SK-N-SH (cell line): ENCODE measurements at regions not wholly inside any gene's neighbourhood (a gene's known extent, or its start where the extent isn't known, plus 50 kb on each side); places are given as distances from the start of the nearest gene placed in this dataset.

Source experiments
- CTCF ChIA-PET: fragments of 300-600, 350-600 bp; formaldehyde crosslinking; extraction: SDS; loops from one replicate; lab custom pipeline; 2021; lab: Yijun Ruan, JAX
- POLR2A ChIA-PET: fragments of 350-600 bp; sonication (Branson Sonifier 250); formaldehyde crosslinking; extraction: SDS; loops from one replicate; lab custom pipeline; 2020; ENCODE audit warnings: antibody characterized with exemption, inconsistent platforms; lab: Yijun Ruan, JAX
- DNase-seq: peaks from one replicate; pipeline ENCODE4 v3.0.0; 2012
- H2AFZ ChIP-seq: fragments of 200-600 bp; sonication (generic); 2 replicates; pipeline ENCODE4 v1.8.1; 2016; ENCODE audit warnings: antibody characterized with exemption, mild to moderate bottlenecking, low read depth
- H3F3A ChIP-seq: fragments of 200-600 bp; sonication (generic); replicated peaks from 2 replicates; pipeline ENCODE3; 2016; ENCODE audit warnings: antibody characterized with exemption, mild to moderate bottlenecking; ENCODE audit not compliant: insufficient read depth
- H3K27ac ChIP-seq, 2 experiments: fragments of 200-500 bp in 1 of 2; fragments of 200-600 bp in 1 of 2; sonication (Bioruptor generic) in 1 of 2; sonication (generic), shearing (Covaris generic) in 1 of 2; 2 replicates each; pipeline versions ENCODE4 v1.5.1 to v1.6.1; 2014 to 2016; ENCODE audit warnings: low read depth in 2 of 2, inconsistent platforms in 1 of 2, low read length in 1 of 2, mild to moderate bottlenecking in 1 of 2, mixed read lengths in 1 of 2
- H3K27me3 ChIP-seq: fragments of 200-600 bp; sonication (generic), shearing (Covaris generic); 2 replicates; pipeline ENCODE4 v1.6.1; 2016; ENCODE audit warnings: mixed run types; ENCODE audit not compliant: insufficient read depth
- H3K36me3 ChIP-seq, 2 experiments: fragments of 200-500 bp in 1 of 2; fragments of 200-600 bp in 1 of 2; sonication (Bioruptor generic) in 1 of 2; sonication (generic) in 1 of 2; replicated peaks in 1 of 2; 2 replicates each; pipeline versions ENCODE3 to v1.5.1; 2014 to 2016; ENCODE audit warnings: low read length in 1 of 2, mild to moderate bottlenecking in 1 of 2; ENCODE audit not compliant: insufficient read depth in 2 of 2, control insufficient read depth in 1 of 2
- H3K4me1 ChIP-seq, 2 experiments: fragments of 200-500 bp in 1 of 2; fragments of 200-600 bp in 1 of 2; sonication (Bioruptor generic) in 1 of 2; sonication (generic), shearing (Covaris generic) in 1 of 2; 2 replicates each; pipeline versions ENCODE4 v1.5.1 to v1.6.1; 2014 to 2016; ENCODE audit warnings: low read depth in 1 of 2, low read length in 1 of 2, mixed run types in 1 of 2; ENCODE audit not compliant: insufficient read depth in 2 of 2, control insufficient read depth in 1 of 2
- H3K4me2 ChIP-seq: fragments of 200-600 bp; sonication (generic), shearing (Covaris generic); 2 replicates; pipeline ENCODE4 v1.6.1; 2017; ENCODE audit warnings: mixed run types
- H3K4me3 ChIP-seq, 2 experiments: fragments of 200-500 bp in 1 of 2; fragments of 200-600 bp in 1 of 2; sonication (Bioruptor generic) in 1 of 2; sonication (generic), shearing (Covaris generic) in 1 of 2; 2 replicates each; pipeline versions ENCODE4 v1.5.1 to v1.8.1; 2014 to 2016; ENCODE audit warnings: low read depth in 2 of 2, inconsistent platforms in 1 of 2, low read length in 1 of 2, mild to moderate bottlenecking in 1 of 2, mixed read lengths in 1 of 2, moderate library complexity in 1 of 2
- H3K79me2 ChIP-seq: fragments of 200-600 bp; sonication (generic); 2 replicates; pipeline ENCODE4 v1.8.1; 2017; ENCODE audit warnings: mild to moderate bottlenecking; ENCODE audit not compliant: insufficient read depth
- H3K9ac ChIP-seq: fragments of 200-600 bp; sonication (generic); 2 replicates; pipeline ENCODE4 v1.6.1; 2017; ENCODE audit warnings: mixed run types
- H3K9me2 ChIP-seq: fragments of 200-600 bp; sonication (generic); 2 replicates; pipeline ENCODE4 v1.6.1; 2017; ENCODE audit warnings: mixed run types
- H3K9me3 ChIP-seq: fragments of 200-600 bp; sonication (generic); 2 replicates; pipeline ENCODE4 v1.6.1; 2017; ENCODE audit warnings: mixed run types, mild to moderate bottlenecking, moderate library complexity
- H4K20me1 ChIP-seq: fragments of 200-600 bp; sonication (generic); 2 replicates; pipeline ENCODE4 v1.6.1; 2017; ENCODE audit warnings: mild to moderate bottlenecking, mixed run types; ENCODE audit not compliant: insufficient read depth
- ELF1 ChIP-seq: IDR thresholded peaks from 2 replicates; pipeline ENCODE4 v1.4.0; 2012
- EP300 ChIP-seq, 2 experiments: IDR thresholded peaks; 2 replicates each; pipeline versions ENCODE4 v1.4.0 to v1.6.1; 2012; ENCODE audit warnings: borderline replicate concordance in 1 of 2, low read depth in 1 of 2, low read length in 1 of 2
- FOXJ3 ChIP-seq: sonication (generic); formaldehyde crosslinking; IDR thresholded peaks from 2 replicates; pipeline ENCODE4 v1.5.1; 2020; ENCODE audit warnings: mild to moderate bottlenecking, missing genetic modification reagents
- MXI1 ChIP-seq: IDR thresholded peaks from 2 replicates; pipeline ENCODE4 v1.6.1; 2012; ENCODE audit warnings: mild to moderate bottlenecking, low read depth, low read length, improper control_type of control experiment
- PBX3 ChIP-seq: IDR thresholded peaks from 2 replicates; pipeline ENCODE4; 2012
- RAD21 ChIP-seq: IDR thresholded peaks from 2 replicates; pipeline ENCODE4 v1.6.1; 2012; ENCODE audit warnings: mild to moderate bottlenecking, low read length
- RCOR1 ChIP-seq: fragments of 150-350 bp; IDR thresholded peaks from 2 replicates; pipeline ENCODE4 v1.6.1; 2017; ENCODE audit warnings: antibody characterized with exemption, low read length
- RXRA ChIP-seq: IDR thresholded peaks from 2 replicates; pipeline ENCODE4 v1.4.0; 2012; ENCODE audit warnings: low read depth, mild to moderate bottlenecking, borderline replicate concordance
- SIN3A ChIP-seq: IDR thresholded peaks from 2 replicates; pipeline ENCODE4 v1.6.1; 2012; ENCODE audit warnings: low read depth, mild to moderate bottlenecking, low read length, moderate library complexity, borderline replicate concordance
- TAF1 ChIP-seq: IDR thresholded peaks from 2 replicates; pipeline ENCODE4 v1.6.1; 2012; ENCODE audit warnings: low read depth, mild to moderate bottlenecking, low read length, moderate library complexity, borderline replicate concordance
- TEAD4 ChIP-seq: IDR thresholded peaks from 2 replicates; pipeline ENCODE4 v1.4.0; 2012; ENCODE audit warnings: mild to moderate bottlenecking, borderline replicate concordance; ENCODE audit not compliant: insufficient read depth
- WGBS: methylation state at CpG from one replicate; pipeline ENCODE4 v1.1.6; 2017; ENCODE audit warnings: low lambda C conversion rate; 5-methylcytosine and 5-hydroxymethylcytosine counted together
- TF ChIP-seq, protein P1 (sequence below): IDR thresholded peaks from 2 replicates; pipeline ENCODE4 v1.4.0; 2012; ENCODE audit warnings: low read depth
- TF ChIP-seq, protein P2 (sequence below): IDR thresholded peaks from 2 replicates; pipeline ENCODE4 v1.4.0; 2012; ENCODE audit warnings: low read depth, borderline replicate concordance
- TF ChIP-seq, protein P3 (sequence below): fragments of 150-350 bp; IDR thresholded peaks from 2 replicates; pipeline ENCODE4 v1.6.1; 2017; ENCODE audit warnings: antibody characterized with exemption, low read length, low read depth, borderline replicate concordance
- TF ChIP-seq, protein P4 (sequence below): IDR thresholded peaks from 2 replicates; pipeline ENCODE4 v1.4.0; 2012; ENCODE audit warnings: low read depth, borderline replicate concordance

- TF ChIP-seq RAD21: no peak
Observed at GRCh38 chr12:124653169-124653931, 85.9 kb upstream of the NCOR2 start (continued).

- TF ChIP-seq SIN3A: no peak
- TF ChIP-seq, all 33 proteins: peak for 0
- Histone ChIP-seq H3K9ac (no peak overlapping the region), H3K27ac (no peak overlapping the region), H3K79me2 (no peaks in the 10 kb centered on the region), H3K4me1 (peaks cover 32 to 52% of the 10 kb centered on the region in 2 experiments), H3K27me3 (no peaks in the 10 kb centered on the region), H3K9me2 (no peaks in the 10 kb centered on the region), H2AFZ (no peak overlapping the region), H3K4me2 (no peak overlapping the region), H3K9me3 (no peaks in the 10 kb centered on the region), H3K36me3 (no peaks in the 10 kb centered on the region), H4K20me1 (no peaks in the 10 kb centered on the region), H3F3A (peaks cover 27% of the 10 kb centered on the region), H3K4me3 (no peak overlapping the region)
- ChIA-PET POLR2A (no interaction called here), CTCF (interaction anchor here (1.1 kb wide), 1 partner anchor 49 kb away, joined by 3 read pairs; no protein-coding TSS in a partner anchor)
- WGBS: 78% methylated on average over 3 of the region's 9 CpGs
- no peak for DNase-seq
Observed at GRCh38 chr12:124652661-124653060, 85.2 kb upstream of the NCOR2 start.

- peak overlapping the region in 1 of 2 experiments; percentile 62; a peak in 2 of 4 replicates for H3K27ac ChIP-seq
- H3K9me2 ChIP-seq: no peaks in the 10 kb centered on the region
- no peak overlapping the region for H3K9ac ChIP-seq
- no peak overlapping the region for H2AFZ ChIP-seq
- H3K4me1 ChIP-seq: peaks cover 32 to 51% of the 10 kb centered on the region in 2 experiments
- POLR2A ChIA-PET: interaction anchor here (1.0 kb wide), 1 partner anchor 12 kb away, joined by 3 read pairs; no protein-coding TSS in a partner anchor
- peak overlapping the region; percentile 32; the same call in 1 of the 2 replicates for H3K4me2 ChIP-seq
- H4K20me1 ChIP-seq: no peaks in the 10 kb centered on the region
- H3F3A ChIP-seq: peaks cover 25% of the 10 kb centered on the region
- DNase-seq: peak; percentile 67
- H3K27me3 ChIP-seq: no peaks in the 10 kb centered on the region
- no peaks in the 10 kb centered on the region for H3K36me3 ChIP-seq
- no peak overlapping the region for H3K4me3 ChIP-seq
- no peaks in the 10 kb centered on the region for H3K9me3 ChIP-seq
- WGBS: 66% methylated on average over 7 of the region's 10 CpGs
- CTCF ChIA-PET: interaction anchor here (1.1 to 1.6 kb wide), 2 partner anchors 15 to 29 kb away, joined by 3 read pairs; no protein-coding TSS in a partner anchor
- H3K79me2 ChIP-seq: no peaks in the 10 kb centered on the region
- TF ChIP-seq MXI1: no peak
- no peak for TF ChIP-seq EP300 (IDR thresholded peaks at IDR 0.05; ENCODE audit: borderline replicate concordance in 1 of 2, low read depth in 1 of 2, low read length in 1 of 2)
- TF ChIP-seq RCOR1: no peak
- no peak for TF ChIP-seq SIN3A
- TF ChIP-seq RAD21: no peak
- TF ChIP-seq, protein P1, sequence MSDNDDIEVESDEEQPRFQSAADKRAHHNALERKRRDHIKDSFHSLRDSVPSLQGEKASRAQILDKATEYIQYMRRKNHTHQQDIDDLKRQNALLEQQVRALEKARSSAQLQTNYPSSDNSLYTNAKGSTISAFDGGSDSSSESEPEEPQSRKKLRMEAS: no peak
- TF ChIP-seq, protein P2, sequence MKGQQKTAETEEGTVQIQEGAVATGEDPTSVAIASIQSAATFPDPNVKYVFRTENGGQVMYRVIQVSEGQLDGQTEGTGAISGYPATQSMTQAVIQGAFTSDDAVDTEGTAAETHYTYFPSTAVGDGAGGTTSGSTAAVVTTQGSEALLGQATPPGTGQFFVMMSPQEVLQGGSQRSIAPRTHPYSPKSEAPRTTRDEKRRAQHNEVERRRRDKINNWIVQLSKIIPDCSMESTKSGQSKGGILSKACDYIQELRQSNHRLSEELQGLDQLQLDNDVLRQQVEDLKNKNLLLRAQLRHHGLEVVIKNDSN: no peak
- no peak for TF ChIP-seq FOXJ3 (CRISPR knock-in tag)
- TF ChIP-seq, protein P3, sequence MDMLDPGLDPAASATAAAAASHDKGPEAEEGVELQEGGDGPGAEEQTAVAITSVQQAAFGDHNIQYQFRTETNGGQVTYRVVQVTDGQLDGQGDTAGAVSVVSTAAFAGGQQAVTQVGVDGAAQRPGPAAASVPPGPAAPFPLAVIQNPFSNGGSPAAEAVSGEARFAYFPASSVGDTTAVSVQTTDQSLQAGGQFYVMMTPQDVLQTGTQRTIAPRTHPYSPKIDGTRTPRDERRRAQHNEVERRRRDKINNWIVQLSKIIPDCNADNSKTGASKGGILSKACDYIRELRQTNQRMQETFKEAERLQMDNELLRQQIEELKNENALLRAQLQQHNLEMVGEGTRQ: no peak
- TF ChIP-seq TAF1: no peak
- no peak for TF ChIP-seq TEAD4
- no peak for TF ChIP-seq RXRA
- no peak for TF ChIP-seq ELF1
- TF ChIP-seq, protein P4, sequence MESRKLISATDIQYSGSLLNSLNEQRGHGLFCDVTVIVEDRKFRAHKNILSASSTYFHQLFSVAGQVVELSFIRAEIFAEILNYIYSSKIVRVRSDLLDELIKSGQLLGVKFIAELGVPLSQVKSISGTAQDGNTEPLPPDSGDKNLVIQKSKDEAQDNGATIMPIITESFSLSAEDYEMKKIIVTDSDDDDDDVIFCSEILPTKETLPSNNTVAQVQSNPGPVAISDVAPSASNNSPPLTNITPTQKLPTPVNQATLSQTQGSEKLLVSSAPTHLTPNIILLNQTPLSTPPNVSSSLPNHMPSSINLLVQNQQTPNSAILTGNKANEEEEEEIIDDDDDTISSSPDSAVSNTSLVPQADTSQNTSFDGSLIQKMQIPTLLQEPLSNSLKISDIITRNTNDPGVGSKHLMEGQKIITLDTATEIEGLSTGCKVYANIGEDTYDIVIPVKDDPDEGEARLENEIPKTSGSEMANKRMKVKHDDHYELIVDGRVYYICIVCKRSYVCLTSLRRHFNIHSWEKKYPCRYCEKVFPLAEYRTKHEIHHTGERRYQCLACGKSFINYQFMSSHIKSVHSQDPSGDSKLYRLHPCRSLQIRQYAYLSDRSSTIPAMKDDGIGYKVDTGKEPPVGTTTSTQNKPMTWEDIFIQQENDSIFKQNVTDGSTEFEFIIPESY: no peak
- no peak for TF ChIP-seq PBX3
Observed at GRCh38 chr12:124651516-124652273, 84.3 kb upstream of the NCOR2 start.
